Caco-2 (cell line): ENCODE measurements at regions not wholly inside any gene's neighbourhood (a gene's known extent, or its start where the extent isn't known, plus 50 kb on each side); places are given as distances from the start of the nearest gene placed in this dataset.

Experiments
- BruUV-seq: library from RNA; stranded (reverse); fragments of 400-500 nt; replicated peaks from 2 replicates; lab custom pipeline; 2021; lab: Mats Ljungman, UMichigan
- CTCF ChIA-PET: fragments of 300-600 bp; sonication (Branson Sonifier 250); formaldehyde crosslinking; loops from one replicate; lab custom pipeline; 2022; ENCODE audit warnings: antibody characterized with exemption; lab: Charles Lee
- POLR2A ChIA-PET: fragments of 300-600 bp; sonication (Branson Sonifier 250); formaldehyde crosslinking; loops from one replicate; lab custom pipeline; 2022; ENCODE audit warnings: antibody characterized with exemption; lab: Charles Lee
- DNase-seq, 2 experiments: peaks; one replicate each; pipeline versions ENCODE4 v3.0.0 to v3.0.0-alpha.2; 2020 to 2022
- H3K27me3 ChIP-seq: replicated peaks from 2 replicates; pipeline ENCODE4 v1.6.0; 2011; ENCODE audit warnings: low read length; ENCODE audit not compliant: control insufficient read depth, insufficient read depth
- H3K36me3 ChIP-seq: 2 replicates; pipeline ENCODE4 v1.5.1; 2011; ENCODE audit warnings: low read length; ENCODE audit not compliant: control insufficient read depth, insufficient read depth
- H3K4me1 ChIP-seq: fragments of 250-450 bp; sonication (Bioruptor Pico); 2 replicates; pipeline ENCODE4 v1.5.1; 2020; ENCODE audit warnings: mild to moderate bottlenecking
- H3K4me3 ChIP-seq: 2 replicates; pipeline ENCODE4 v1.5.1; 2011; ENCODE audit warnings: low read depth, mild to moderate bottlenecking, control low read depth, low read length
- H3K9me3 ChIP-seq: fragments of 250-450 bp; sonication (Bioruptor Pico); 2 replicates; pipeline ENCODE4 v1.5.1; 2020; ENCODE audit warnings: mild to moderate bottlenecking, moderate library complexity
- H3K27ac Mint-ChIP-seq: one replicate; pipeline ENCODE4 v1.8.0; 2022; ENCODE audit warnings: mixed read lengths; ENCODE audit not compliant: unreplicated experiment
- H3K27me3 Mint-ChIP-seq: one replicate; pipeline ENCODE4 v1.8.0; 2022; ENCODE audit warnings: mixed read lengths; ENCODE audit not compliant: insufficient read depth, unreplicated experiment
- H3K36me3 Mint-ChIP-seq: one replicate; pipeline ENCODE4 v1.8.0; 2022; ENCODE audit warnings: mild to moderate bottlenecking, mixed read lengths; ENCODE audit not compliant: insufficient read depth, unreplicated experiment
- H3K4me1 Mint-ChIP-seq: one replicate; pipeline ENCODE4 v1.8.0; 2022; ENCODE audit warnings: low read depth, mixed read lengths; ENCODE audit not compliant: unreplicated experiment
- H3K4me3 Mint-ChIP-seq: one replicate; pipeline ENCODE4 v1.8.0; 2022; ENCODE audit warnings: mild to moderate bottlenecking, moderate library complexity, mixed read lengths; ENCODE audit not compliant: unreplicated experiment
- H3K9me3 Mint-ChIP-seq: one replicate; pipeline ENCODE4 v1.8.0; 2022; ENCODE audit warnings: mixed read lengths; ENCODE audit not compliant: unreplicated experiment
- intact Hi-C: fragments of 100-400 bp; cut with micrococcal nuclease; formaldehyde crosslinking; loops from one replicate; pipeline ENCODE4 v1.10.0; 2022; ENCODE audit not compliant: unreplicated experiment
- TF ChIP-seq, protein P1 (sequence below), 2 experiments: fragments of 200-600 bp in 1 of 2; IDR thresholded peaks; 1 replicate in 1 of 2; 2 replicates in 1 of 2; pipeline versions ENCODE4 v1.5.1 to v1.8.0; 2011 to 2022; ENCODE audit warnings: antibody characterized with exemption in 1 of 2, control low read depth in 1 of 2, inconsistent platforms in 1 of 2, low read depth in 1 of 2, low read length in 1 of 2, mild to moderate bottlenecking in 1 of 2, moderate library complexity in 1 of 2; ENCODE audit not compliant: insufficient read depth in 1 of 2, severe bottlenecking in 1 of 2, unreplicated experiment in 1 of 2

DNA sequence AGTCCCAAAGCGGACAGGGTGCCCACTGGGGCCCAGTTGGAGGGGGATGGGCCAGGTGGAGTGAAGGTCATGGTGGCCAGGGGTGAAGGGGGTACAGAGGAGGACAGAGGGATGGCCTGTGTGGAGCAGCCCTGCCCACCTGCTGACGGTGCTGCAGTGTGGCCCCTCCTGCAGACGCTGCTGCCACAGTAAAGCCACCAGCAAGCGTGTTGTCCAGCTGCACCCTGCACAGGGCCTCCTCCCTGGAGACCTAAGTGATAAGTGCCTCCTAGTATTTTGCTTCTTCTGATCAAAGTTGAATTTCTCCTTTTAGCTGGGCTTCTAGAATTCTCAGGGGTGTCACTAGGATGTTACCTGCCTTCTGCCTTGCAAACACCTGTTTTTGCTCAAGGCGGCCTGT, 299.3 kb upstream of the IRX4 start:
- TF ChIP-seq, protein P1, sequence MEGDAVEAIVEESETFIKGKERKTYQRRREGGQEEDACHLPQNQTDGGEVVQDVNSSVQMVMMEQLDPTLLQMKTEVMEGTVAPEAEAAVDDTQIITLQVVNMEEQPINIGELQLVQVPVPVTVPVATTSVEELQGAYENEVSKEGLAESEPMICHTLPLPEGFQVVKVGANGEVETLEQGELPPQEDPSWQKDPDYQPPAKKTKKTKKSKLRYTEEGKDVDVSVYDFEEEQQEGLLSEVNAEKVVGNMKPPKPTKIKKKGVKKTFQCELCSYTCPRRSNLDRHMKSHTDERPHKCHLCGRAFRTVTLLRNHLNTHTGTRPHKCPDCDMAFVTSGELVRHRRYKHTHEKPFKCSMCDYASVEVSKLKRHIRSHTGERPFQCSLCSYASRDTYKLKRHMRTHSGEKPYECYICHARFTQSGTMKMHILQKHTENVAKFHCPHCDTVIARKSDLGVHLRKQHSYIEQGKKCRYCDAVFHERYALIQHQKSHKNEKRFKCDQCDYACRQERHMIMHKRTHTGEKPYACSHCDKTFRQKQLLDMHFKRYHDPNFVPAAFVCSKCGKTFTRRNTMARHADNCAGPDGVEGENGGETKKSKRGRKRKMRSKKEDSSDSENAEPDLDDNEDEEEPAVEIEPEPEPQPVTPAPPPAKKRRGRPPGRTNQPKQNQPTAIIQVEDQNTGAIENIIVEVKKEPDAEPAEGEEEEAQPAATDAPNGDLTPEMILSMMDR (IDR thresholded peaks at IDR 0.05; ENCODE audit: insufficient read depth in 1 of 2, low read depth in 1 of 2, low read length in 1 of 2, severe bottlenecking in 1 of 2, unreplicated experiment in 1 of 2): no peak
- ChIA-PET POLR2A (no interaction called here), CTCF (no interaction called here)
- H3K4me1 Mint-ChIP-seq: no peaks in the 10 kb centered on the region
- Histone ChIP-seq H3K36me3 (no peaks in the 10 kb centered on the region), H3K9me3 (no peaks in the 10 kb centered on the region), H3K4me3 (no peak overlapping the region), H3K27me3 (no peaks in the 10 kb centered on the region), H3K4me1 (no peaks in the 10 kb centered on the region)
- intact Hi-C loops: no loop called here
- H3K27me3 Mint-ChIP-seq: peaks cover 5% of the 10 kb centered on the region
- H3K9me3 Mint-ChIP-seq: no peaks in the 10 kb centered on the region
- no TSS peak for BruUV-seq
- no peaks in the 10 kb centered on the region for H3K36me3 Mint-ChIP-seq
- no peak overlapping the region for H3K27ac Mint-ChIP-seq
- no peak overlapping the region for H3K4me3 Mint-ChIP-seq
- no peak for DNase-seq

- no peaks in the 10 kb centered on the region for H3K4me1 Mint-ChIP-seq
- no peaks in the 10 kb centered on the region for H3K4me1 ChIP-seq
- H3K4me3 Mint-ChIP-seq: no peak overlapping the region
- no peak overlapping the region for H3K27ac Mint-ChIP-seq
- H3K9me3 Mint-ChIP-seq: no peaks in the 10 kb centered on the region
- ChIA-PET CTCF (no interaction called here), POLR2A (no interaction called here)
- intact Hi-C loops: no loop called here
- TF ChIP-seq, protein P1 (IDR thresholded peaks at IDR 0.05; ENCODE audit: insufficient read depth in 1 of 2, low read depth in 1 of 2, low read length in 1 of 2, severe bottlenecking in 1 of 2, unreplicated experiment in 1 of 2): no peak
- H3K36me3 ChIP-seq: no peaks in the 10 kb centered on the region
- H3K27me3 ChIP-seq: no peaks in the 10 kb centered on the region
- H3K9me3 ChIP-seq: no peaks in the 10 kb centered on the region
- DNase-seq: no peak
- no TSS peak for BruUV-seq
- H3K36me3 Mint-ChIP-seq: no peaks in the 10 kb centered on the region
- no peak overlapping the region for H3K4me3 ChIP-seq
- H3K27me3 Mint-ChIP-seq: peaks cover under 1% of the 10 kb centered on the region
These were observed 298.8 kb upstream of the IRX4 start for GRCh38 chr5:2181557-2181956.

DNA sequence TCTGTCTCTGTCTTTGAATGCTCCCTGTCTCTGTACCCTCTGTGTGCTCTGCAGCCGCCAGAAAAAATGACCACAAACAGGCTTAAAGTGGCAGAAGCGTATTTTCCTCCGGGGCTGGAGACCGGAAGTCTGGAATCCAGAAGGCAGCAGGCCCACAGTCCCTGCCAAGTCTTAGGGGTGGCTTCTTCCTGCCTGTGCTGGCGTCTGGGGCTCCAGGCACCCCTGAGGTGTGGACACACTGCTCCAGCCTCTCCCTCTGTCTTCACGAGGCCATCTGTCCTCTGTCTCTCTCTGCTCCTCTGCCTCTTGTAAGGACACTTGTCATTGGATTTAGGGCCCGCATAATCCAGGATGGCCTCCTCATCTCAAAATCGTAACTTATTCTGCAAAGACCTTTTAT, 298.4 kb upstream of the IRX4 start:
- no peak overlapping the region for H3K4me3 Mint-ChIP-seq
- Histone ChIP-seq H3K27me3 (no peaks in the 10 kb centered on the region), H3K4me1 (no peaks in the 10 kb centered on the region), H3K4me3 (no peak overlapping the region), H3K9me3 (no peaks in the 10 kb centered on the region), H3K36me3 (no peaks in the 10 kb centered on the region)
- no peaks in the 10 kb centered on the region for H3K4me1 Mint-ChIP-seq
- ChIA-PET CTCF (no interaction called here), POLR2A (no interaction called here)
- H3K36me3 Mint-ChIP-seq: no peaks in the 10 kb centered on the region
- TF ChIP-seq, protein P1 (IDR thresholded peaks at IDR 0.05; ENCODE audit: insufficient read depth in 1 of 2, low read depth in 1 of 2, low read length in 1 of 2, severe bottlenecking in 1 of 2, unreplicated experiment in 1 of 2): no peak
- no peaks in the 10 kb centered on the region for H3K27me3 Mint-ChIP-seq
- intact Hi-C loops: no loop called here
- H3K9me3 Mint-ChIP-seq: no peaks in the 10 kb centered on the region
- no TSS peak for BruUV-seq
- H3K27ac Mint-ChIP-seq: no peak overlapping the region
- no peak for DNase-seq
